ENCODE measurements at regions not wholly inside any gene's neighbourhood (a gene's known extent, or its start where the extent isn't known, plus 50 kb on each side); places are given as distances from the start of the nearest gene placed in this dataset.

GRCh38 chr11:134537941-134538340, 125.9 kb upstream of the B3GAT1 start:
- ChIA-PET CTCF (no interaction called here), POLR2A (no interaction called here)
- no peak for DNase-seq (ENCODE audit: extremely low spot score)
- TF ChIP-seq CTCF (IDR thresholded peaks at IDR 0.05; ENCODE audit: control extremely low read depth, extremely low read depth, low read depth, missing control alignments) = no peak

GRCh38 chr11:134537296-134537695, 125.3 kb upstream of the B3GAT1 start:
- ChIA-PET POLR2A (no interaction called here), CTCF (no interaction called here)
- DNase-seq (ENCODE audit: extremely low spot score) = no peak
- TF ChIP-seq CTCF (IDR thresholded peaks at IDR 0.05; ENCODE audit: control extremely low read depth, extremely low read depth, low read depth, missing control alignments) = no peak

- ChIA-PET POLR2A (no interaction called here), CTCF (no interaction called here)
- no peak for DNase-seq (ENCODE audit: extremely low spot score)
- TF ChIP-seq CTCF (IDR thresholded peaks at IDR 0.05; ENCODE audit: control extremely low read depth, extremely low read depth, low read depth, missing control alignments) = no peak
Measured at GRCh38 chr11:134536677-134537076, 124.6 kb upstream of the B3GAT1 start.

GRCh38 chr11:134536219-134536618, 124.2 kb upstream of the B3GAT1 start:
- TF ChIP-seq CTCF (IDR thresholded peaks at IDR 0.05; ENCODE audit: control extremely low read depth, extremely low read depth, low read depth, missing control alignments) = no peak
- CTCF ChIA-PET = no interaction called here

GRCh38 chr11:134535029-134536025, 123.3 kb upstream of the B3GAT1 start:
- POLR2A ChIA-PET = no interaction called here
- CTCF ChIA-PET = no interaction called here
- no peak for TF ChIP-seq CTCF (IDR thresholded peaks at IDR 0.05; ENCODE audit: control extremely low read depth, extremely low read depth, low read depth, missing control alignments)
- no peak for DNase-seq (ENCODE audit: extremely low spot score)

More at GRCh38 chr11:134536219-134536618, 124.2 kb upstream of the B3GAT1 start:
- POLR2A ChIA-PET = no interaction called here
- no peak for DNase-seq (ENCODE audit: extremely low spot score)

- no peak for TF ChIP-seq CTCF (IDR thresholded peaks at IDR 0.05; ENCODE audit: control extremely low read depth, extremely low read depth, low read depth, missing control alignments)
- DNase-seq (ENCODE audit: extremely low spot score) = no peak
- ChIA-PET CTCF (interaction anchor here (0.9 kb wide), 1 partner anchor 12 kb away, joined by 4 read pairs; no protein-coding TSS in a partner anchor), POLR2A (no interaction called here)
Measured at GRCh38 chr11:134533511-134533910, 121.5 kb upstream of the B3GAT1 start.

Measured in GM10248 (cell line).